ENCODE measurements at regions not wholly inside any gene's neighbourhood (a gene's known extent, or its start where the extent isn't known, plus 50 kb on each side); places are given as distances from the start of the nearest gene placed in this dataset.

- DNase-seq = no peak
These were observed 2382.4 kb downstream of the PCDH9 start for GRCh38 chr13:64847767-64848166.

- DNase-seq = no peak
These were observed 2385.0 kb downstream of the PCDH9 start for GRCh38 chr13:64845110-64845509.

GRCh38 chr13:64819081-64819480 lies 2411.1 kb downstream of the PCDH9 start:
- DNase-seq = no peak

- no peak for DNase-seq
These were observed 2412.4 kb downstream of the PCDH9 start for GRCh38 chr13:64817691-64818090.

- DNase-seq = no peak
These were observed 2419.4 kb downstream of the PCDH9 start for GRCh38 chr13:64810750-64811149.

- DNase-seq = no peak
These were observed 2421.4 kb downstream of the PCDH9 start for GRCh38 chr13:64808704-64809103.

GRCh38 chr13:64801768-64802167 lies 2428.4 kb downstream of the PCDH9 start:
- no peak for DNase-seq

GRCh38 chr13:64798422-64798821 lies 2431.7 kb downstream of the PCDH9 start:
- DNase-seq = no peak

GRCh38 chr13:64793592-64793991 lies 2436.5 kb downstream of the PCDH9 start:
- no peak for DNase-seq

- DNase-seq = no peak
These were observed 2437.0 kb downstream of the PCDH9 start for GRCh38 chr13:64793131-64793530.

GRCh38 chr13:64791373-64791772 lies 2438.8 kb downstream of the PCDH9 start:
- DNase-seq = no peak

GRCh38 chr13:64782466-64782865 lies 2447.7 kb downstream of the PCDH9 start:
- DNase-seq = no peak

GRCh38 chr13:64778002-64778401 lies 2452.1 kb downstream of the PCDH9 start:
- no peak for DNase-seq

GRCh38 chr13:64774915-64775314 lies 2455.2 kb downstream of the PCDH9 start:
- DNase-seq = no peak

- no peak for DNase-seq
These were observed 2459.4 kb downstream of the PCDH9 start for GRCh38 chr13:64770743-64771142.

GRCh38 chr13:64767054-64767453 lies 2463.1 kb downstream of the PCDH9 start:
- DNase-seq = no peak

- no peak for DNase-seq
These were observed 2464.5 kb downstream of the PCDH9 start for GRCh38 chr13:64765636-64766035.

- no peak for DNase-seq
These were observed 2471.5 kb downstream of the PCDH9 start for GRCh38 chr13:64758521-64759244.

GRCh38 chr13:64756621-64757020 lies 2473.5 kb downstream of the PCDH9 start:
- DNase-seq = no peak

- no peak for DNase-seq
These were observed 2474.2 kb downstream of the PCDH9 start for GRCh38 chr13:64755961-64756360.

GRCh38 chr13:64753233-64754000 lies 2476.7 kb downstream of the PCDH9 start:
- no peak for DNase-seq

GRCh38 chr13:64749301-64749700 lies 2480.8 kb downstream of the PCDH9 start:
- DNase-seq = no peak

GRCh38 chr13:64746845-64747244 lies 2483.3 kb downstream of the PCDH9 start:
- DNase-seq = no peak

- no peak for DNase-seq
These were observed 2489.6 kb downstream of the PCDH9 start for GRCh38 chr13:64740493-64740892.

GRCh38 chr13:64725492-64725891 lies 2504.6 kb downstream of the PCDH9 start:
- DNase-seq = no peak

Data from DMS153 (cell line).